SKM-1 treated with dmso at 0.1 percent for 144 hours (cell line): ENCODE measurements at regions not wholly inside any gene's neighbourhood (a gene's known extent, or its start where the extent isn't known, plus 50 kb on each side); places are given as distances from the start of the nearest gene placed in this dataset.
"Not testable (repeated sequence)": the region's sequence is repeated elsewhere in the genome, so short reads cannot be mapped to it uniquely, and the experiment has no call there.

Experiments used
- DNase-seq: peaks from one replicate; lab custom pipeline; 2025; ENCODE audit not compliant: unreplicated experiment; lab: John Stamatoyannopoulos, UW

DNA sequence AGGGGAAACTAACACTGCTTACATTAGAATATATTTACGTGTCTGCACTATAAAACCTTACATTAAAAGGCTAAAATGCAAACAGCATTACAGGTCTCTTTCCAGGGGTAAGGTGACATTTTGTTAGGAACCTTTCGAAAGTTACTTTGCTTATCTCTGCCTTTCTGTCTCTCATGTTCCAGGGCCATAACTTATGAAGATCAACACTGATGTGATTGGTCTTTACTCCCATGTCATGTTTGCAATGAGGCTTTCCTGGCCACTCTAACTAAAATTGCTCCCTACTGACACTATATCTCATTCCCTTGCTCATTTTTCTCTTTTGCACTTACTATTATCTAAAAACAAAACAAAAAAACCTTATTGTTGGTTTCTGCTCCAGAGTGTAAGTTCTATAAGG is 119.0 kb downstream of the JRKL start:
- DNase-seq, result no peak

DNA sequence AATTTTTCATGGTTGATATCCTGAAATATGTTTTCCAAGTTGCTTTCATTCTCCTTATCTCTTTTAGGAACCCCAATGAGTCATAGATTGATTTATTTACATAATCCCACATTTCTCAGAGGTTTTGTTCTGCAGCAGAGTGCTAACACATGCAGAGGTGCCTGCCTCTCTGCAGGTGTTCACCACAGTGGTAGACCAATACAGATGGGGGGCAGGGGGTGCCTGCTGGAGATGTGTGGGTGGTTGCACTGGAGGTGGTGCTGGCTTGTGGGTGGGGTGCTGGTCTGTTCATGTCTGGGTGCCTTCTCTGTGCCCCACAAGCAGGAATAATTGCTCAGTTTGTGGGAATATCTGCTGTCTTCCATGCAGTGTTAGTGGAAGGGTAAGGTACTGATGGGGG is 131.1 kb downstream of the JRKL start:
- DNase-seq, result no peak

DNA sequence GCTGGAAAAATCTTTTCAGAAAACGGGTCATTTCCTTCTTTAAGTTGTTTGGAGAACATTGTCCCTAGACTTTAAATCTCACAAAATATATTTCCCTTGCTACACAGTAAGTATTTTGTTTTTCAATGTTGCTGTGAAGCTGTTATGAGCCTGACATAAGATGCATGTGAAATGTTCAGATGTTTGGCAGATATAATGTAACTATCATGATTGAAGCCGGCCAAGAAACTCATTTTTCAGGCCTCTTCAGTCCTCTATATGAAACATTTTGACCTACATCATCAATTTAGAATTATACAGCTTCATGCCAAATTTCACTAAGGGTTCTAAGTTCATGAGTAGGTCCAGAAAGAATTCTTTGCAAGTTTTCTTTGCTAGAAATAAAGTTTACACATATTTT is 133.8 kb downstream of the JRKL start:
- no peak for DNase-seq

DNA sequence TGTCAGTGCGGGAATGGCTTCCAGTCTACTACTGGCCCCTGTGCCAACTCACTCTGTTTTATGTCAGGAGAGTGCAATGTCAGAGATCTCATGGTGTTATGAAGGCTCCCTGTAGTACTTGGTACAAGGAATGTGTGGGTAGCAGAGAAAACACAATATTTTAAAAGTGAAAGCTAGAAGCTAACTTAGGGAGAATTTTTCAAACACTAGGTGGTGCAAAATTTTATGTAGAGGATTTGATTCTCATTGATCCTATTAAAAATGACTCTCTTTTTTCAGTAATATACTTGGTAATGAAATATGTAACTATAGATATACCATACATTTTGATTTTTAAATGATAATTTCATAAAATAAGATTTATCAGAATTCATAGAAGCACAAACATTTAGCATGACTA is 134.7 kb downstream of the JRKL start:
- no peak for DNase-seq

DNA sequence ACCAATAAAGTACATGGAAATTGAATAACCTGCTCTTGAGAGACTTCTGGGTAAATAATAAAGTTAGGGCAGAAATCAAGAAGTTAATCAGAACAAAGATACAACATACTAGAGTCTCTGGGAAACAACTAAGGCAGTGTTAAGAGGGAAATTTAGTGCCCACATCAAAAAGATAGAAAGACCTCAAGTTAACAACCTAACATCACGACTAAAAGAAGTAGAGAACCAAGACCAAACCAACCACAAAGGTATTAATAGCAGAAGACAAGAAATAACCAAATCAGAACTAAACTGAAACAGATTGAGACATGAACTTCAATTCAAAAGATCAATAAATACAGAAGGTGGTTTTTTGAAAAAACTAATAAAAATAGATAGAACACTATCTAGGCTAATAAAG is 140.7 kb downstream of the JRKL start:
- DNase-seq, result no peak

DNA sequence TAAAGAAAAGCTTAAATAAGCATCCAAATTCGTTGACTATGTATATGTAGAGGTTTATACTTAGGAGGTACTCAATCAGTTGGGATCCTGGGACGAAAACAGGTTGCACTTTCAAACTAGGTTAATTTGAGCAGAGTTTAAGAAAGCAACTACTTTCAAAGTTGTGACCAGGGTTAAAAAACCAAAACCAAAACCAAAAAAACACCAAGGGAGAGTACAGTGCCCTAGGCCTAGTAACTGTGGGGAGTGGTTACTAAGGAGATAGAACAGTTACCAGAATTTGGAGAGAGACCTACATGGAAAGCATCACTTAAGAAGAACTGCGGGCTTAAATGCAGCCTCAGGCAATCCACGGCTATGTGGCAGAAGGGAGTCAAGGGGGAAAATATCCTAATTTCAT is 148.3 kb downstream of the JRKL start:
- no peak for DNase-seq

DNA sequence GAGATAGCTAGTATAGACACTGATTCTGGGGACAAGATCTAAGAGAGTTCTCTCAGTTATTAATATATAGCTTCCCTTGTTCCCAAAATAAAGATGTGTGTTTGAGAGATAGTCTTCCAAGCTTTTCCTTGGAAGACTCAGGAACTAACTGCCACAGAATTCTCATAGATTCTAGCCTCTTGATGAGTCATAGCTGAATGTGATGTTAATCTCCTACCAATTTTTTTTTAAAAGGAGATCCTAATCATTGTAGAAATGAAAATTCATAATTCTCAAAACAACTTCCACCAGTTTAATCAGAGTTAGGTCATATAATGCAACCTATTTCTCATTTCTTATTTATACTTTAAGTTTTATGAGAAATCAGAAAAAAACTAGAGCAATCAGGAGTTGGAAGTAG is 148.8 kb downstream of the JRKL start:
- no peak for DNase-seq

DNA sequence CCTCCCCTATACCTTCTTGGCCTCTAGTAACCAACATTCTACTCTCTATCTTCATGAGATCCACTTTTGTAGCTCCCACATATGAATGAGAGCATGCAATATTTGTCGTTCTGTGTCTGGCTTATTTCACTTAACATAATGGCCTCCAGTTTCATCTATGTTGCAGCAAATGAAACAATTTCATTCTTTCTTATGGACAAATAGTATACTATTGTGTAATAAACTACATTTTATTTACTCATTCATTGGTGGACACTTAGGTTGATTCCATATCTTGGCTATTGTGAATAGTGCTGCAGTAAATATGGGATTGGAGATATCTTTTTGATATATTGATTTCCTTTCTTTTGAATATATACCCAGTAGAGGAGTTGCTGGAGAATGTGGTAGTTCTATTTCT is 151.1 kb downstream of the JRKL start:
- no peak for DNase-seq

DNA sequence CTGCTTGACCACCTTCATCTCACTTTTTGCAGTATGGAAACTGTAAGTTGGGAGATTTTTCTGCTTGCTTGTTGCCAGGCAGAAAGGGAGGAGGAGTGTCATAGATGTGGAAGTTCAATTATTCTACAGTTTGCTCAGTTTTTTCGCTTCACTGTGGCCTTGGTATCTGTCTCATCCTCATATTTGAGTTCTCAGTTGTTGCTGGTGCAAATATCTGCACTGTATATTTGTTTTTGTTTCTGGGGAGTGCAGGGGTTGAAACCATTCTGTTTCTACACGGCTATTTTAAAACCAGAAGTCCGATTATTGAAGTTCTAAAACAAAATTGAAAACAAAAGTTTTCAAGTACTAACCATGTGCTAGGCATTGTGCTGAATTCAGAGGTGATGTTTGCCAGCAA is 153.4 kb downstream of the JRKL start:
- DNase-seq, result no peak

DNA sequence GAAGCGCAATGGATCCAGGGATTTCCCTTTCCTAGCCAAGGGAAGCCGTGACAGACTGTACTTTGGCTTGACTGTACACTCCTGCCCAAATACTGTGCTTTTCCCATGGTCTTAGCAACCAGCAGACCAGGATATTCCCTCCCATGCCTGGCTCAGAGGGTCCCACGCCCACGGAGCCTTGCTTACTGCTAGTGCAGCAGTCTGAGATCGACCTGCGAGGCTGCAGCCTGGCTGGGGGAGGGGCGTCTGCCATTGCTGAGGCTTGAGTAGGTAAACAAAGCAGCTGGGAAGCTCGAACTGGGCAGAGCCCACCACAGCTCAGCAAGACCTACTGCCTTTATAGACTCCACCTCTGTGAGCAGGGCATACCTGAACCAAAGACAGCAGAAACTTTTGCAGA is 155.4 kb downstream of the JRKL start:
- not testable (repeated sequence) for DNase-seq

DNA sequence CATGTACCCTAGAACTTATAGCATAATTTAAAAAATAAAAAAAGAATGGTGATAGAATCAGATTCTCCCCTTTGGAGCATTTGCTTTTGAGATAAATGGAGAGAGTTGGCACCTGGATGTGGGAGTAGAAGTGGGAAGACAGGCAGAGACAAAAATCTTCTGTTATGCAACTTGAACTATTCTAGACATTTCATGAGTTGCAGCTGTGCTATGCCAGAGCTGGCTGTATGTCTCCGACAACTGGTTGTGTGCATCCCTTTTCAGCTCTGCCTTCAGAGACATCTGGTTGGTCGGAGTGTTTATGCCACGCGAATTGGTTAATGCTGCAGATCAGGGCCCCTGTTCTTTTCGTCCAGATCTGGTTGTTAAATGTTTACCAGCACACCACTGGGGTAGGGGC is 161.3 kb downstream of the JRKL start:
- no peak for DNase-seq

DNA sequence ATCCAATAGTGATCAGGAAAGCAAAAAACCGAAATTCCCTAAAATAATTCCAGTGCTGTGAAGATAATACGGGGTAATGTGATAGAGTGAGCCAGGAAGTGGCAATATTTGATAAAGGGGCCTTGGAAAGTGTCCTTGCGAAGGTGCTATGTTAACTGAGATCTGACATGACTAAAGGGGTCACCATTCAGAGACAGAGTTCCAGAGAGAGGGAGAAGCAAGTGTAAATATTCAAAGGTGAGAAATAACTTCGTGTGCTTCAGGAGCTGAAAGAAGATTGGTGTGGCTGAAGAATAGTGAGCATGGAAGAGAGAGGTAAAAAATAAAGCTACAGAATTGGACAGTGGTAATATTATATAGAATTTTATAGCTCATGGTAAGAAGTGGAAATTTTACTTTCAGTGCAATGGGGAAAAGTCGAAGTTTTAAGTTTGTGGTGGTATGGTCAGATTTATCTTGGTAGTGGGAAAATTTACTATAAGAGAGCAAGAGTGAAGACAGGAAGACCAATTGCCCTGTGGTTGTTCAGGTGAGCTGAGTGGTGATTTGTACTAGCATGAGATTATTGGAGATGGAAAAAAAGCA is 164.5 kb downstream of the JRKL start:
- DNase-seq, result peak; percentile 28

DNA sequence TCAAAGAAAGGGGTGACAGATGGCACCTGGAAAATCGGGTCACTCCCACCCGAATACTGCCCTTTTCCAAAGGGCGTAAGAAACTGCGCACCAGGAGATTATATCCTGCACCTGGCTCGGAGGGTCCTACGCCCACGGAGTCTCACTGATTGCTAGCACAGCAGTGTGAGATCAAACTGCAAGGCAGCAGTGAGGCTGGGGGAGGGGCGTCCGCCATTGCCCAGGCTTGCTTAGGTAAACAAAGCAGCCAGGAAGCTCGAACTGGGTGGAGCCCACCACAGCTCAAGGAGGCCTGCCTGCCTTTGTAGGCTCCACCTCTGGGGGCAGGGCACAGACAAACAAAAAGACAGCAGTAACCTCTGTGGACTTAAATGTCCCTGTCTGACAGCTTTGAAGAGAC is 166.0 kb downstream of the JRKL start:
- not testable (repeated sequence) for DNase-seq

DNA sequence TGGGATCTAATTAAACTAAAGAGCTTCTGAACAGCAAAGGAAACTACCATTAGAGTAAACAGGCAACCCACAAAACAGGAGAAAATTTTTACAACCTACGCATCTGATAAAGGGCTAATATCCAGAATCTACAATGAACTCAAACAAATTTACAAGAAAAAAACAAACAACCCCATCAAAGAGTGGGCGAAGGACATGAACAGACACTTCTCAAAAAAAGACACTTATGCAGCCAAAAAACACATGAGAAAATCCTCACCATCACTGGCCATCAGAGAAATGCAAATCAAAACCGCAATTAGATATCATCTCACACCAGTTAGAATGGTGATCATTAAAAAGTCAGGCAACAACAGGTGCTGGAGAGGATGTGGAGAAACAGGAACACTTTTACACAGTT is 170.9 kb downstream of the JRKL start:
- DNase-seq, result not testable (repeated sequence)

DNA sequence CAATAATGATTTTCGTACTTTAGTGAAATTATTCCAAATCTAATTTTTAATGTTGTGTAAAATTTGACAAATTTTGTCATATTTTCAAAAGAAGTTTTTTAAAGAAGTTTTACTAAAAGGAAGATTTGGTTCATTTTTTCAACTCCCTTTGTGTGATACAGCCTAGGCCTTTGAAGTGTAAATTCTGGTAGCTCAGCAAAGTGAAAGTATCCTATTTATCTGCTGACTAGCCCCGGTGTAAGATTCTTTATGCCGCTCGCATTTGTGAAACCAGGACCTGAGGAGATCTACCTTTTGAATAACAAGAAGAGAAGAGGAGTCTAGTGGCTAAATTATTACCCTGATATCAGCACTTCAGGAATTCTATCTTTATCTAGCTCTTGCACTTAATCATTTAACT is 177.4 kb downstream of the JRKL start:
- DNase-seq, result no peak

DNA sequence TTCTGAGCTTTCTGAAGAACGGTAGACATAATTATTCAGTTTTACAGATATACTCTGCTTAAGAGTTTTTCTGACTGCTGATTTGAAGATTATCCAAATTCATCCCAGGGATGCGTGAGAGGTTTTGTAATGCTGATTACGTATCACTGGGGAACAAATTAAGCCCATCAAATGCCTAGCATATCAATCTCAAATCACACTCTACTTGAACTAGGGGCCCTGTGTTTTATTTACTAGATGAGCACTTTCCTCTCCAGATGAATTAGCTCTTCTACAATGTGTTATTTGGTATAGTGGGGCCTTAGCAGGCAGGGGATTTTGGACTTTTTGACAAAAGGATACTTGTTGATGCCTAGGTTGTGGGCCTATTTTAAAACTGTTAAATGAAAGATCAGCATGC is 177.9 kb downstream of the JRKL start:
- no peak for DNase-seq

DNA sequence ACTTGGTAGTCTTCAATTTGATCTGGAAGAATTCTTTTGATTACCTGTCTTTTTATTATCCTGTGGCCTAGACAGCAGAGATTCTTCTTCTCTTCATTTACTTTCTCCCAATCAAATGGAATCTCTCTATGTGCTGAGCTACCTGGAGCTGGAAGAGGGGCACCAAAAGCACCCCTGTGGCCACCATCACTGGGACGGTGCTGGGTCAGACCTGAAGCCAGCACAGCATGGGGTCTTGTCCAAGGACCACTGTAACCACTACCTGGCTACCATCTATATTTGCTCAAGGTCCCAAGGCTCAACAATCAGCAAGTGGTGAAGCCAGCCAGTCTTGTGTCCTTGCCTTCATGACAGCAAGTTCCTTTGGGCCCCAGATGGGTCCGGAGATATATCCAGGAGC is 186.6 kb downstream of the JRKL start:
- no peak for DNase-seq

DNA sequence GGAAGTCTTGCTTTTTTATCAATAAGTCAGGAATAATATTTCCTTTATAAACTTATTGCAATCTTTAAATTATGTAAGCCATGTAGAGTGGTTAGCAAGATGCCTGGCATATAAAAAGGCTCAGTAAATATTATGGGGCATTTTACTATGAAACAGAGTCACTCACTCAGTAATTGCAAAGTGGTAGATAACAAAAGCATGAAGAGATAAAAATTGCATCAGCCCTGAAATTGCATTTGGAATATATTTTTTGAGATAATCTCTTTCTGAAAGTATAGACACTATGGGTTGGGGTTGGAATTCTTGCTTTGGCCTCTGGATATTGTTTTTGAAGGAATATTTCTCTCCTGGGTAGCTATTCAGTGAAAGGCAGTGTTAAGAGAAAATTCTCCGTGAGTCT is 188.6 kb downstream of the JRKL start:
- DNase-seq, result no peak

DNA sequence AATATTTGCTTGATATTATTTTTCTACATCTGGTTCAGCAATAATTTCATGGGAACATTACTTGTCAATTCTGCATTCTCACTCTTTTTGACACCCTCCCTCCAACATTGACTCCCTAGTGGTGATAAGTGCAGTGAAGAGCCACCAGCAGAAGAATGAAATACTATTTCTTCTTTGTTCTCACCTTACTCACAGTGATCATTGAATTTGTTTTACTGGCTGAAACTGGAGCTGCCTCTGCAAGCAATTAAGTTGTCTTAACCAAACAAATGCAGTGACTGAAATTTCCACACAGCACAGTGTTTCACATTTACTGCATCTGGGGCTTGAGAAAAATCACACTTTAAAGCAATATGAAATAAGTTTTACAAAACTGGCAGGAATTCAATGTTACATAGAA is 189.8 kb downstream of the JRKL start:
- no peak for DNase-seq

DNA sequence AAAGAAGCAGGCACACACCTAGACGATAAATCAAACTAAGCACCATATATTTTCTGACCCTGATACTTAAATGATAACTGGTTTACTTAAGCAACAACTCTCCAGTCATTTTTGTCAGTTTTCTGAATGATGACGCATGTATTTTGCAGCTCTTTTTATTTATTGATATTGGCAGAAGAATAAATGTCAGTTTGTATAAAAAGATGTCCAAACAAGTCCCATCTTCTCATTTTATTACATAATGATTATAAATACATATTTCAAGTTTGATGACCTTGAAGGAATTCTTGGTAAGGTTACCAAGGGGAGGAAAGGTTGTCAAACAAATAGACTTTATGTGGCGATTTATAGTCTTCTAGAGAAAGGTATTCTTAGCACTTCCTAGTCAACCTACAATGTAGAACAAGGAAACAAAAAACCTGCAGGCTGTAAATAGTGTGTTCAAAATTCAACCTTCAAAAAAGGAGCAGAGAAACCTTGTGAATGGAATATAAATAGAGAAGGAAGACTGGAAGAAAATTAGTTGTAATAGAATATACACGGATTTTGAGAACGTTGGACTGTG is 190.7 kb downstream of the JRKL start:
- DNase-seq, result no peak

DNA sequence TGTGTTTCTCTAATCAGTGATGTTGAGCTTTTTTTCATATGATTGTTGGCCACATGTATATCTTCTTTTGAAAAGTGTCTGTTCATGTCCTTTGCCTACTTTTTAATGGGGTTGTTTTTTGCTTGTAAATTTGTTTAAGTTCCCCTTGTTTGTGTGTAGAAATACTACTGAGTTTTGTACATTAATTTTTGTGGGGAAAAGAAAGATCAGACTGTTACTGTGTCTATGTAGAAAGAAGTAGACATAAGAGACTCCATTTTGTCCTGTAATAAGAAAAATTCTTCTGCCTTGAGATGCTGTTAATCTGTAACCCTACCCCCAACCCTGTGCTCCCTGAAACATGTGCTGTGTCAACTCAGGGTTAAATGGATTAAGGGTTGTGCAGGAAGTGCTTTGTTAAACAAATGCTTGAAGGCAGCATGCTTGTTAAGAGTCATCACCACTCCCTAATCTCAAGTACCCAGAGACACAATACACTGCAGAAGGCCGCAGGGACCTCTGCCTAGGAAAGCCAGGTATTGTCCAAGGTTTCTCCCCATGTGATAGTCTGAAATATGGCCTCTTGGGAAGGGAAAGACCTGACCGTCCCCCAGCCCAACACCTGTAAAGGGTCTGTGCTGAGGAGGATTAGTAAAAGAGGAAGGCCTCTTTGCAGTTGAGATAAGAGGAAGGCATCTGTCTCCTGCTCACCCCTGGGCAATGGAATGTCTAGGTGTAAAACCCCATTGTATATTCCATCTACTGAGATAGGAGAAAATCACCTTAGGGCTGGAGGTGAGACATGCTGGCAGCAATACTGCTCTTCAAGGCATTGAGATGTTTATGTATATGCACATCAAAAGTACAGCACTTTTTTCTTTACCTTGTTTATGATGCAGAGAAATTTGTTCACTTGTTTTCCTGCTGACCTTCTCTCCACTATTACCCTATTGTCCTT is 196.4 kb downstream of the JRKL start:
- not testable (repeated sequence) for DNase-seq

DNA sequence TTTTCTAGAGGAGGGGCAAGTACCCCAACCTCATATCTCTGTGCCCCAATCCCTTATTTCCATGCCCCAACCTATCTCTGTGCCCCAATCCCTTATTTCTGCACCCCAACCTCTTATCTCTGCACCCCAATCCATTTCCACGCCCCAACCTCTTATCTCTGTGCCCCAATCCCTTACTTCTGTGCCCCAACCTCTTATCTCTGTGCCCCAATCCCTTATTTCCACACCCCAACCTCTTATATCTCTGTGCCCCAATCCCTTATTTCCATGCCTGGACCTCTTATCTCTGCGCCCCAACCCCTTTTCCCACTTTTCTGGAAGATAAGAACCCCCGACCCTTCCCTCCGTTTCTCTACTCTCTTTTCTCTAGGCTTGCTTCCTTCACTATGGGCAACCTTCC is 199.0 kb downstream of the JRKL start:
- not testable (repeated sequence) for DNase-seq
